ENCODE measurements at regions not wholly inside any gene's neighbourhood (a gene's known extent, or its start where the extent isn't known, plus 50 kb on each side); places are given as distances from the start of the nearest gene placed in this dataset.
A peak's percentile ranks its signal among the peaks of the same experiment; 100 is the strongest.

DNA sequence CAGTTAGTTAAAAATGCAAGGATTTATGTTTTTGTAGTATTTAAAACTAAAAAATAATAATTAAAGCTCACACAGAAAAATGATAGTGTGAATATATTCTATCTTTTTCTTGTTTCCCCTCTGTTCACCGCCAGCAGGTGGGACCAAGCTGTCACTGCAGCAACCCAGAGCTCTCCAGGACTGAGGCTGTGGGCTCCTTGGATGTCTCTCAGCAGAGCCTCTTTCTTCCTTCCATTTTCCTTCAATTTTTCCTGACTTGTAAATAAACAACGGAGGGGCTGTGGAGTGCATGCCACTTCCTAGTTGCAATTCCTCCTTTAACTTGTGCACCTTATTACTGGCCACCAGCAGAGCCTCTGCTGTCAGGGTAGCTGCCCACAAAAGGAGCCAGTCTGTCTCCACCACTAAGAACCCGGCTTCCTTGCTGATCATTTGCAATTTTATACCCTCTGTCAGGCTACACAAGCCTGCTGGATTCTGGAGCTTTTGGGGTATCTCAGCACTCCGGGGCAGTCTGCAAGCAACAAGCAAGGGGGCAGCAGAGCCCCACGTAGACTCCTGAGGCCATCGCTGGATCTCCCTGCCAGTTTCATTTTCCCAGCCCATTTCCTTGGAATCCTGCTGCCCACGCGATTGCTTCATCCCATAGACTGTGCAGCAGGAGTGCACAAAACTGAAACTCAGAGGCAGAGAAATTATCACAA, 1467.4 kb downstream of the C4orf33 start:
- TF ChIP-seq, protein P1, sequence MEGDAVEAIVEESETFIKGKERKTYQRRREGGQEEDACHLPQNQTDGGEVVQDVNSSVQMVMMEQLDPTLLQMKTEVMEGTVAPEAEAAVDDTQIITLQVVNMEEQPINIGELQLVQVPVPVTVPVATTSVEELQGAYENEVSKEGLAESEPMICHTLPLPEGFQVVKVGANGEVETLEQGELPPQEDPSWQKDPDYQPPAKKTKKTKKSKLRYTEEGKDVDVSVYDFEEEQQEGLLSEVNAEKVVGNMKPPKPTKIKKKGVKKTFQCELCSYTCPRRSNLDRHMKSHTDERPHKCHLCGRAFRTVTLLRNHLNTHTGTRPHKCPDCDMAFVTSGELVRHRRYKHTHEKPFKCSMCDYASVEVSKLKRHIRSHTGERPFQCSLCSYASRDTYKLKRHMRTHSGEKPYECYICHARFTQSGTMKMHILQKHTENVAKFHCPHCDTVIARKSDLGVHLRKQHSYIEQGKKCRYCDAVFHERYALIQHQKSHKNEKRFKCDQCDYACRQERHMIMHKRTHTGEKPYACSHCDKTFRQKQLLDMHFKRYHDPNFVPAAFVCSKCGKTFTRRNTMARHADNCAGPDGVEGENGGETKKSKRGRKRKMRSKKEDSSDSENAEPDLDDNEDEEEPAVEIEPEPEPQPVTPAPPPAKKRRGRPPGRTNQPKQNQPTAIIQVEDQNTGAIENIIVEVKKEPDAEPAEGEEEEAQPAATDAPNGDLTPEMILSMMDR (conservative IDR thresholded peaks at IDR 0.05): peak; percentile 69
- no peak overlapping the region for H3K27ac ChIP-seq

- TF ChIP-seq, protein P1 (conservative IDR thresholded peaks at IDR 0.05): 0 out of 2 replicates have a peak, but pooled peaks have one; percentile 14
- H3K27ac ChIP-seq: no peak overlapping the region
Measured at GRCh38 chr4:130563889-130564418, 1468.0 kb downstream of the C4orf33 start.

GRCh38 chr4:130568746-130569145, 1472.8 kb downstream of the C4orf33 start:
- H3K27ac ChIP-seq: no peak overlapping the region
- TF ChIP-seq, protein P1 (conservative IDR thresholded peaks at IDR 0.05): no peak

GRCh38 chr4:130573742-130574141, 1477.8 kb downstream of the C4orf33 start:
- no peak overlapping the region for H3K27ac ChIP-seq

GRCh38 chr4:130574215-130574614, 1478.3 kb downstream of the C4orf33 start:
- H3K27ac ChIP-seq: no peak overlapping the region
- TF ChIP-seq, protein P1 (conservative IDR thresholded peaks at IDR 0.05): no peak

More at GRCh38 chr4:130573742-130574141, 1477.8 kb downstream of the C4orf33 start:
- TF ChIP-seq, protein P1 (conservative IDR thresholded peaks at IDR 0.05): no peak

GRCh38 chr4:130576218-130576617, 1480.3 kb downstream of the C4orf33 start:
- TF ChIP-seq, protein P1 (conservative IDR thresholded peaks at IDR 0.05): no peak
- H3K27ac ChIP-seq: no peak overlapping the region

GRCh38 chr4:130591091-130591490, 1495.1 kb downstream of the C4orf33 start:
- TF ChIP-seq, protein P1 (conservative IDR thresholded peaks at IDR 0.05): no peak

More at GRCh38 chr4:130591091-130591490, 1495.1 kb downstream of the C4orf33 start:
- H3K27ac ChIP-seq: no peak overlapping the region

All from VCaP (cell line).